ENCODE measurements at regions not wholly inside any gene's neighbourhood (a gene's known extent, or its start where the extent isn't known, plus 50 kb on each side); places are given as distances from the start of the nearest gene placed in this dataset.

DNA sequence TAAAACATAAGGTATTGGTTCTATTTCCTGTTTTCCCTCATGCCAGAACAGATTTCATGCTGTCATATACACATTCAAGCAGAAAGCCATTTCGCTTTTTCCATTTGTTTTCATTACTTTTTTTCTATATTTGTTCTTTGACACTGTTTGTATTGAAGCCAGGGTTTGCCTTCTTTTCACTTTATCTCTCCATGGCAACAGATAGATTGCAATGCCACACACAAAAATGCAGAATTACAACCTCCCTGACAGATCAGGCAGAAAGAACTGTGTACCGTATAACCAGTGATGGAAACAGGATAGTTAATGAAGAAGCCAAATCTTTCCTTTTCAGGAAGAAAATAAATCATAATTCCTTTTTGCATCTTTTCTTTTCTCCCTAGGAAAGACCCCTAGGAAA is 103.0 kb upstream of the PCGF5 start:
- peaks cover 4% of the 10 kb centered on the region for H3K27me3 Mint-ChIP-seq

DNA sequence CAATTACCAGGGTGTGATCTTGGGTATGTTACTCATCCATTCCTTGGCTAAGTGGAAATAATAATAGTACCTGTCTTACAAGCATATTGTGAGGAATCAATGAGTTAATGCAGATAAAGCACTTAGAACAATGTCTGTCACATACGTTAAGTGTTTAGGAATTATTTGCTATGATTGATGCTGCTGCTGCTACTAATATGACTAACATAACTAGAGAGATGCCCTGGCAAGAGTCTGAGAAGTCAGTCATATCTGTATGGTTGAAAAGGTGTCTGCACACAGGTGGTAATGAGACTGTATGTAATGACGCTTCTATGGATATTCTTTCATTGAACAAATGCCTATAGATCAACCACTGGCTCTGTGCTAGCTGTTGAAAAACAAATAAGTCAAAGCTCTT is 100.1 kb upstream of the PCGF5 start:
- DNase-seq = no peak
- Mint-ChIP-seq H3K27me3 (peaks cover 11% of the 10 kb centered on the region), H3K4me1 (no peaks in the 10 kb centered on the region), H3K9me3 (no peaks in the 10 kb centered on the region), H3K4me3 (no peak overlapping the region), H3K27ac (no peak overlapping the region), H3K36me3 (ENCODE audit: low read depth) (no peaks in the 10 kb centered on the region)
- POLR2A ChIA-PET = no interaction called here
- CTCF ChIA-PET = no interaction called here

More for the DNA sequence above, 103.0 kb upstream of the PCGF5 start:
- no peaks in the 10 kb centered on the region for H3K4me1 Mint-ChIP-seq
- no peak for DNase-seq
- H3K27ac Mint-ChIP-seq = no peak overlapping the region
- H3K4me3 Mint-ChIP-seq = no peak overlapping the region
- ChIA-PET POLR2A (no interaction called here), CTCF (interaction anchor here (1.5 kb wide), 1 partner anchor 133 kb away, joined by 5 read pairs; no protein-coding TSS in a partner anchor)
- H3K36me3 Mint-ChIP-seq (ENCODE audit: low read depth) = no peaks in the 10 kb centered on the region
- no peaks in the 10 kb centered on the region for H3K9me3 Mint-ChIP-seq

DNA sequence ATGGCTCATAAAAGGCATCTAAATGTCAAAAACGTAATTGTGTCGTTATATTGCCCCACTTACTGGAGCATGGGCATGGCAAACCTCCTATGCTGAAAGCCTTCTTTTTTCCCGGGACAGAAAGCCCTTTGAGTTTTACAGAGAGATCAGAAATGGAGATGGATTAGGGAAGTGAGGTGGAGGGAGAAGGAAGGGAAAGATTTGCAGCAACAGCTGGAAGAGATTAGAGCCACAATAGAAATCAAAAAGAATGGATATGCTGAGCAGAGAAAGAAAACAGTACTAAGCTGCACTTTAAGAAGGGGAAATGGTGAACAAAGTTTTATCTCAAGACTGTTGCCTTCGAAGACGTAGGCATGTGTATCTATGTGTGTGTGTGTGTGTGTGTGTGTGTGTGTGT is 97.2 kb upstream of the PCGF5 start:
- H3K36me3 Mint-ChIP-seq (ENCODE audit: low read depth) = no peaks in the 10 kb centered on the region

DNA sequence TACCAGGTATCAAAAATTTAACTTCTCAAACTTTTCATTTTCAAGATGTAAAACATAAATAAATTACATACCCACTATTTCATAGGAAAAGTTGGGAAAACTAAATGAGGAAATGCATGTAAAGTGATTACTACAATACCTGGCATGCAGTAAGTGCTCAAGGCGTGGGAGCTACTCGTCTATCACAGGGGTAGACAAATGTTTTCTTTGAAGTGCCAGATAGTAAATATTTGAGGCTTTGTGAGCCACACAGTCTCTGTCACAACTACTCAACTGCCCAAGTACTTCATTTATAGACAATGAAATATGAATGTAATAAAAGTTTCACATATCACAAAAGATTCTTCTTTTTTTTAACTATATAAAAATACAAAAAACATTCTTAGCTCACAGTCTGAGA is 96.4 kb upstream of the PCGF5 start:
- peaks cover 15% of the 10 kb centered on the region for H3K27me3 Mint-ChIP-seq
- DNase-seq = no peak
- POLR2A ChIA-PET = no interaction called here
- no peak overlapping the region for H3K27ac Mint-ChIP-seq
- peaks cover 4% of the 10 kb centered on the region for H3K4me1 Mint-ChIP-seq
- CTCF ChIA-PET = no interaction called here
- no peak overlapping the region for H3K4me3 Mint-ChIP-seq
- H3K36me3 Mint-ChIP-seq (ENCODE audit: low read depth) = no peaks in the 10 kb centered on the region
- H3K9me3 Mint-ChIP-seq = no peaks in the 10 kb centered on the region

More for the DNA sequence above, 97.2 kb upstream of the PCGF5 start:
- POLR2A ChIA-PET = no interaction called here
- CTCF ChIA-PET = no interaction called here
- Mint-ChIP-seq H3K27ac (no peak overlapping the region), H3K4me3 (no peak overlapping the region), H3K27me3 (peaks cover 15% of the 10 kb centered on the region), H3K9me3 (no peaks in the 10 kb centered on the region), H3K4me1 (peaks cover 4% of the 10 kb centered on the region)
- no peak for DNase-seq

DNA sequence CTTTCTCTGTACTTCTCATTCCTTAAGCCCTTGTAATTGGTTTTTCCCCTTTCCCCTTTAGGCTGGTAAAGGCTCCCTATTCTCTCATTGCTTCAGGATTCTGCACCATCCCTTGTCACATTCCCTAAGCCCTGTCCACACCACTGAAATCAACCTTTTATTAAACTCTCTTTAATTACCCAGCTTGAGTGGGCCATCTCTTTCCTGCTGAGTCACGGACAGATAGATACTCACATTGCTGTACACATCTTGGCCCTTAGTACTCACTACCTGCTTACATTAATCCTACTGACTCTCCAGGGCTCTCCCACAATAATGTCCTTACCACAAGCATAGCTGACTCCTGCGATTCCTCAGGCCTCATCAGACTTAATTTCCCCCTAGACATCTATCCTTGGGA is 94.0 kb upstream of the PCGF5 start:
- Mint-ChIP-seq H3K4me3 (no peak overlapping the region), H3K9me3 (no peaks in the 10 kb centered on the region), H3K36me3 (ENCODE audit: low read depth) (no peaks in the 10 kb centered on the region), H3K27ac (no peak overlapping the region), H3K27me3 (peaks cover 16% of the 10 kb centered on the region), H3K4me1 (peaks cover 4% of the 10 kb centered on the region)
- no peak for DNase-seq
- ChIA-PET POLR2A (no interaction called here), CTCF (no interaction called here)

DNA sequence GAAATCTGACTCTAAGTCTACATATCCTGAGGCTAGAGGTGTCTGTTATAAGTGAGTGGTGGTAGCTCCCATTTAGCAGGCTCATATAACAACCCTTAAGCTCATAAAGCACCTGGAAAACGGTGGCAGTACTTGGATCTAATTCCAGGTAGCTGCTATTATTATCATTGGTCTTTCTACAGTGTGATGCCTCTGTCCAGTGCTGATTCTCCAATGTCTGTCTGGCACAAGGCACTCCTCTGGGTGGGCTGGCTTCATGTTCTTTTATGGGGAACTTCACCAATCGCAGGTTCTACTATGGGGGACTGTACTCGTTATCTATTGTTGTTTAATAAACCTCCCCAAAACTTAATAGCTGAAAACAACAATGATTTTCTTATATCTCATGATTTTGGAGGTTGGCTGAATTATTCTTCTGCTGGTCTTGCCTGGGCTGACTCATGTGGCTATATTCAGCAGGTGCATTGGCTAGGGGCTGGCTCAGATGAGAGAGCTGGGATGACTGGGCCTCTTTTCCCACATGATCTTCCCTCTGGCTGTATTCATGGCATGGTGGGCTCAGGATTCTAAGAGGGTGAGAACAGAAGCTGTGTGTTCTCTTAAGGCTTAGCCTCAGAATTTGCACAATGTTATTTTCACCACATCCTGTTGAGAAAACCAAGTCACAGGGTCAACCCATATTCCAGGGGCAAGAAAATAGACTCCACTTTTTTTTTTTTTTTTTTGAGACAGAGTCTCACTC is 93.0 kb upstream of the PCGF5 start:
- Mint-ChIP-seq H3K4me1 (peaks cover 4% of the 10 kb centered on the region), H3K27me3 (peaks cover 13% of the 10 kb centered on the region), H3K27ac (no peak overlapping the region), H3K4me3 (no peak overlapping the region), H3K9me3 (no peaks in the 10 kb centered on the region), H3K36me3 (ENCODE audit: low read depth) (no peaks in the 10 kb centered on the region)
- no peak for DNase-seq
- POLR2A ChIA-PET = no interaction called here
- CTCF ChIA-PET = no interaction called here

DNA sequence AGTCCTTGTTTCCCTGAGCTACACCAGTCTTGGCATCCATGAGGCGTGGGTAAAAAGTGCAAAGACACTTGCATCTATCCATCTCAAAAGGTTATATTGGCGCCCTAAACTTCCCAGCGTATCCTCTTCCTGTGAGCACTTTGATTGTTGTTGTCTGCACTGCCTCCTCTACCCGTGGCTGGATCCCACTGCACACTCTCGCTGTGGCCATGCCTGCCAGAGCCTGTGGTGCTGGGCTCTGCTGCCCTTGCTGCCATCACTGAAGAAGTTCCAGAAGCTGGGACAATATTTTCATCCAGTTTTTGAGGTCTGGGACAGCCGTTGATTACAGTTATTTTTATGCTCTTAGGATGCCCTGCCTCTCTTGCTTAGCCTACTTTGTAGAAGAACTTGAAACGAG is 85.3 kb upstream of the PCGF5 start:
- H3K27me3 Mint-ChIP-seq = no peaks in the 10 kb centered on the region
- H3K9me3 Mint-ChIP-seq = no peaks in the 10 kb centered on the region
- ChIA-PET CTCF (no interaction called here), POLR2A (no interaction called here)
- H3K4me3 Mint-ChIP-seq = no peak overlapping the region
- no peaks in the 10 kb centered on the region for H3K36me3 Mint-ChIP-seq (ENCODE audit: low read depth)
- no peaks in the 10 kb centered on the region for H3K4me1 Mint-ChIP-seq
- no peak for DNase-seq
- H3K27ac Mint-ChIP-seq = no peak overlapping the region

DNA sequence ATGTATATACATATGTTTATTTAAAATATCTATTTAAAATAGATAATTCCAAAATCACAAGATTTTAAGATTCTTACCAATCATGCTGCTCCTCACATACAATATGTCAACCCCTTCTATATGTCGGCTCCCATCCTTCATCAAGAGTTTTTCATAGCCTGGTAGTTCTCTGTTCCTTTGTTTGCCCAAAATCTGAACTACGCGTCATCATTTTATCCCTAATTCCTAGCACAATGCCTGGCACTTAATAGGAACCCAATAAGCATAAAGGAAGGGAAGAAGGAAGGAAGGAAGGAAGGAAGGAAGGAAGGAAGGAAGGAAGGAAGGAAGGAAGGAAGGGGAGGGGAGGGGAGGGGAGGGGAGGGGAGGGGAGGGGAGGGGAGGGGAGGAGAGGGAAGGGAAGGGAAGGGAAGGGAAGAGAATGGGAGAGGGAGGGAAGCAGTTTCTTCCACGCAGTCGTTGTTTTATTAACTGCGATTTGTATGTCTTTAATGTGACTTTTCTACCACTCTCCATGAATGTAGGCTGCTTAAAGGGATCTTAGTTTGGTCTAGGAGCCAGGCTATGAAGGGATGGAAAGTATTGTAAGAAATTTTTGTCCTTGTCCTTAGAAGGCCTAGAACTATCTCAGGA is 83.3 kb upstream of the PCGF5 start:
- H3K9me3 Mint-ChIP-seq = no peaks in the 10 kb centered on the region
- H3K27ac Mint-ChIP-seq = no peak overlapping the region
- H3K4me3 Mint-ChIP-seq = no peak overlapping the region
- ChIA-PET CTCF (no interaction called here), POLR2A (no interaction called here)
- H3K36me3 Mint-ChIP-seq (ENCODE audit: low read depth) = no peaks in the 10 kb centered on the region
- H3K27me3 Mint-ChIP-seq = no peaks in the 10 kb centered on the region
- H3K4me1 Mint-ChIP-seq = peaks cover 9% of the 10 kb centered on the region
- no peak for DNase-seq

DNA sequence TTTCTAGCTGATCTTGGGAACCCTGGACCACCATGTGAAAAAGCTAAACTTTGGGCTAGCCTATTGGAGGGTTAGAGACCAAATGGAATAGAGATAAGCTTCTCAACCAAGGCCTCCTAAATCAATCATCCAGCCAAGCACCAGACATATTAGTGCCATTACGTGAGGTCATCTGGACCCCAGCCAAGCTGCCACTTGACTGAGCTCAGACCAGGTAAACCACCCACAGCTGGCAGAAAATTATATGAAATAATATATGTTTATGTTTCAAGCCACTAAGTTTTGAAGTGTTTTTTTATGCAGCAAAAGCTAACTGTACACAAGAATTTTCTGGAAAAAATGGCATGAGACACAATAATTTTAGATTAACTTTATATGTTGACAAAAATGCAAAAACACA is 82.6 kb upstream of the PCGF5 start:
- Mint-ChIP-seq H3K27me3 (no peaks in the 10 kb centered on the region), H3K36me3 (ENCODE audit: low read depth) (no peaks in the 10 kb centered on the region), H3K4me1 (peaks cover 11% of the 10 kb centered on the region), H3K9me3 (no peaks in the 10 kb centered on the region), H3K4me3 (no peak overlapping the region), H3K27ac (no peak overlapping the region)
- ChIA-PET POLR2A (no interaction called here), CTCF (interaction anchor here (0.7 kb wide), 1 partner anchor 114 kb away, joined by 3 read pairs; no protein-coding TSS in a partner anchor)
- no peak for DNase-seq

DNA sequence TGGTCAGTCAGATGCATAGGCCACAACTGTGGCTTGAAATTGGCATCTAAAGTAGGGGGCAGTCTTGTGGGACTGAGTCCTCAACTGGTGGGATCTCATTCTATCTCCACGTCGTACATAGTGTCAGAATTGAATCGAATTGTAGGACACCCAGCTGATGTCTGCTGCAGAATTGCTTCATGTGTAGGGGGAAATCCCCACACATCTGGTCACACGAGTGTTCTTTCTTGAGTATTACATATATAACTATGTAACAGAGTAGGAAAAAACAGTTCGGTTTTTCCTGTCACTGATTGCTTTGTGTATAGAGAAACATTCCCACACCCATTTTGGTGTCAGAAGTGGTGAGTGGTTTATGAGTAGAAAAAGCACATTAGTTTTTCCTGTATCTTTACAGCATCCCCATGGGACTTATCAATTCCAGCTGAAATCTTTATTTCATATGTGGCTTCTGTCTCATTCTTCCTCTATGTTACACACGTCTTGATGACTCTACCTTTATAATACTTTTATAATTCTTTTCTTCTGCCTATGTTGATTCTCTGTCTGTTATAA is 79.4 kb upstream of the PCGF5 start:
- ChIA-PET CTCF (no interaction called here), POLR2A (interaction anchor here (2.9 kb wide), 1 partner anchor 22 kb away, joined by 10 read pairs; no protein-coding TSS in a partner anchor)
- H3K27me3 Mint-ChIP-seq = no peaks in the 10 kb centered on the region
- H3K4me3 Mint-ChIP-seq = no peak overlapping the region
- H3K36me3 Mint-ChIP-seq (ENCODE audit: low read depth) = no peaks in the 10 kb centered on the region
- H3K9me3 Mint-ChIP-seq = no peaks in the 10 kb centered on the region
- H3K4me1 Mint-ChIP-seq = peaks cover 11% of the 10 kb centered on the region
- no peak overlapping the region for H3K27ac Mint-ChIP-seq
- no peak for DNase-seq

DNA sequence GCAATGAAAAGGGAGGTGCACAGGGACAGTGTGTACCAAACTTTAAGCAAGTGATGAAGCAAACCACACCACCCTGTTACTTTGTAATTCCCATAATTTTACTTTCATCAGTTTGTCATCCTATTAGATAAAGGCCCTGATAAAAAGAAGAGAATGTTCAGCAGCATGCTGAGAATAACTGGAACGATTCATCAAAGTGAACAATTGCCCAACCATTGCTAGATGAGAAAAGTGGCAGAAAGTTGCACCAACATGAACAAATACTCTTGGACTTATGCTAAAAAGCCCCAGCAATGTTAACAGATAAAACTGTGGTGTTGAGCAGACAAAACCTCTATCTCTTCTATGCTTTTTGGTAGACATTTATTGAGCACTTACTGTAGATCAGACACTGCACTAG is 75.5 kb upstream of the PCGF5 start:
- H3K9me3 Mint-ChIP-seq = no peaks in the 10 kb centered on the region
- no peak for DNase-seq
- H3K4me3 Mint-ChIP-seq = no peak overlapping the region
- no peak overlapping the region for H3K27ac Mint-ChIP-seq
- peaks cover 11% of the 10 kb centered on the region for H3K4me1 Mint-ChIP-seq
- H3K36me3 Mint-ChIP-seq (ENCODE audit: low read depth) = peaks cover 3% of the 10 kb centered on the region
- ChIA-PET CTCF (no interaction called here), POLR2A (interaction anchor here (1.2 kb wide), 1 partner anchor 19 kb away, joined by 3 read pairs; no protein-coding TSS in a partner anchor)
- peaks cover 7% of the 10 kb centered on the region for H3K27me3 Mint-ChIP-seq

DNA sequence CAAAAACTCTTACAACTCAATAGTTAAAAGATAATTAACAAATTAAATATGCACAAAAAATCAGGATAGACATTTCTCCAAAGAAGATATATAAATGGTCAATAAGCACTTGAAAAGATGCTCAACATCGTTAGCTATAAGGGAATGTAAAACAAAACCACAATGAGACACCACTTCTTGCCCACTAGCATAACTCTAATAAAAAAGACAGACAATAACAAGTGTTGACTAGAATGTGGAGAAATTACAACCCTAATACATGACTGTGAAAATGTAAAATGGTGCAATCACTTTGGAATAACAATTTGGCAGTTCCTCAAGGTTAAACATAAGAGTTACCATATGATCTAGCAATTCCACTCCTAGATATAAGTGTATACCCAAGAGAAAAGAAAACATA is 74.3 kb upstream of the PCGF5 start:
- Mint-ChIP-seq H3K27ac (no peak overlapping the region), H3K4me3 (no peak overlapping the region), H3K4me1 (peaks cover 9% of the 10 kb centered on the region), H3K9me3 (no peaks in the 10 kb centered on the region), H3K36me3 (ENCODE audit: low read depth) (peaks cover 3% of the 10 kb centered on the region), H3K27me3 (peaks cover 8% of the 10 kb centered on the region)
- POLR2A ChIA-PET = no interaction called here
- CTCF ChIA-PET = no interaction called here
- DNase-seq = no peak

DNA sequence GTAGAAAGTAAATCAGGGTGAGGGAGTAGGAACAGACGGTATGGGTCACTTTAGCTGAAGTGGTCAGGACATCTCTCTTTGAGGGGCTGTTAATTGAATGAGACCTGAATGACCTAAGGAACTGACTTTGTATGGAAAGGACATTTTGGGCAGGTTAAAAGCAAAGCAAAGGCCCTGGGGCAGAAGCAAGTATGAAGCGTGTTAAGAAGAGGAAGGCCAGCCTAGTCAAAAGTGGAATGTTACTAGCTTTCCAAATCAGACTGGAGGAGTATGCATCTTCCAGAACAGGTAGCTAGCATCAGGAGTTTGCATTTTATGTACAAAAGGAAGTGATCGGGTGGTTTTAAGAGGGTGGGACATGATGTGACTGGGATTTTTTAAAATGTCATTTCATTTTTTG is 70.9 kb upstream of the PCGF5 start:
- H3K27ac Mint-ChIP-seq = no peak overlapping the region
- ChIA-PET POLR2A (no interaction called here), CTCF (no interaction called here)
- H3K4me3 Mint-ChIP-seq = no peak overlapping the region
- H3K9me3 Mint-ChIP-seq = no peaks in the 10 kb centered on the region
- DNase-seq = no peak
- H3K36me3 Mint-ChIP-seq (ENCODE audit: low read depth) = peaks cover 3% of the 10 kb centered on the region
- H3K27me3 Mint-ChIP-seq = peaks cover 8% of the 10 kb centered on the region
- no peaks in the 10 kb centered on the region for H3K4me1 Mint-ChIP-seq

DNA sequence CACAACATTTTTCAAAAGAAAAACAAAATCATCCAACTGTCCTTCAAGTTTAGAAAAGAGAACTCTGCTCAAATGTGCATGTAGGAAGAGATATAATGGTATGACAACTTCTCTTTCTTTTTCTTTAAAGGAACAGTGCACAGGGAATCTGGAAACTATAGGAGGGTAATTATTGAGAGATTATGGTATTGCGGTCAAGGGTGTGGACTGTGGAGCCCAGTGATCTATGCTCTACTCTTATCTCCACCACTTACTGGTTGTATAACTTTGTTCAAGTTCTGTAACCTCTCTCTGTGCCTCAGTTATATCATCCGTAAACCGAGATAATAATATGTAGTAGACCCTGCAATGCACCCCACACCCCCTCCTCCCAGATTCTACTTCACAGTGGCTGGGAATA is 69.8 kb upstream of the PCGF5 start:
- H3K4me3 Mint-ChIP-seq = no peak overlapping the region
- no peaks in the 10 kb centered on the region for H3K9me3 Mint-ChIP-seq
- no peaks in the 10 kb centered on the region for H3K4me1 Mint-ChIP-seq
- ChIA-PET CTCF (no interaction called here), POLR2A (no interaction called here)
- peaks cover 8% of the 10 kb centered on the region for H3K27me3 Mint-ChIP-seq
- peaks cover 3% of the 10 kb centered on the region for H3K36me3 Mint-ChIP-seq (ENCODE audit: low read depth)
- no peak overlapping the region for H3K27ac Mint-ChIP-seq
- DNase-seq = no peak
